GM18951 (cell line): ENCODE measurements at regions not wholly inside any gene's neighbourhood (a gene's known extent, or its start where the extent isn't known, plus 50 kb on each side); places are given as distances from the start of the nearest gene placed in this dataset.

Experiments used
- POLR2A ChIP-seq: IDR thresholded peaks from 4 replicates; pipeline ENCODE4 v1.6.1; 2011; ENCODE audit warnings: mild to moderate bottlenecking; ENCODE audit not compliant: insufficient read length, insufficient read depth; ENCODE audit errors: extremely low read depth
- in situ Hi-C: fragments of 300-500 bp; cut with MboI; formaldehyde crosslinking; loops from one replicate; pipeline ENCODE4 v1.12.0; 2022; ENCODE audit warnings: low sequenced_read_pairs, mixed read lengths, inconsistent platforms; ENCODE audit not compliant: unreplicated experiment

DNA sequence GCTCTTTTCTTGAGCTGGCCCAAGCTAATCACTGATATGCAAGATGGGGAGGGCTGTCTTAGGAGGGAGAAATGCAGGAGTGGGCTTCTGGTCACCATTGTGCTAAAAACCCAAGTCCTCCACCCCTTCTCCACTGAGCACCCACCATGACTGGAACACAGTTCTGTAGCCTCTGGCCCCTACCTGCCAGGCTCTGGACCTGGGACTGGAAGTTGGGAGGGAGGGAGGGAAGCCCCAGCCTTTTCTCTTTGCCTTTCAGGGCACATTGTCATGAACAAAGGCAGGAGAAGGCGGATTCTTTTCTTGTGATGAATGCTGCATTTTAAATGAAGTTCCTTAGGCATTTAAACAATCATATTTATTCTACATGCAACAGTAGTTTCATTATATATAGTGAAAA lies 559.1 kb upstream of the TRPC7 start:
- TF ChIP-seq POLR2A, result no peak
- in situ Hi-C loops, result no loop called here

- in situ Hi-C loops, result no loop called here
- no peak for TF ChIP-seq POLR2A
Measured at GRCh38 chr5:136910625-136911024, 545.3 kb upstream of the TRPC7 start.

DNA sequence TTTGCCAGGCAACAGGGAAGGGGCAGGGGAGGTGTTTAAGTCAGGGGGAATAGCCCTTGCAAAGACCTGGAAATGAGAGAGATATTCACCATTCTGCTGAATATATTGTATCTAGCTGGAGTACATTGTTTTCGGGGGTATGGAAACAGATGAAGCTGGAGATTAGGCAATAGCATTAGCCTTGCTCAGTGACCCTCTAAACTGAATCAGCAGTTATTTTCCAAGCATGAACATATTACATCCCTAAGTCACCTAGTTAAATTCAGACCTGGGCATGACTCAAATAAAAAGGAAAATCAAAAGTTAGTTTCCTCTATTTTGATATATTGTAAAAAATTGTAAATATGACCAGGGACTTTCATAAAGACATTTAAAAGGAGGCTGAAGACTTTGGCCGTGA lies 544.6 kb upstream of the TRPC7 start:
- in situ Hi-C loops, result no loop called here
- no peak for TF ChIP-seq POLR2A

GRCh38 chr5:136907371-136907770 lies 542.0 kb upstream of the TRPC7 start:
- no peak for TF ChIP-seq POLR2A
- in situ Hi-C loops, result no loop called here

GRCh38 chr5:136906545-136906944 lies 541.2 kb upstream of the TRPC7 start:
- in situ Hi-C loops, result no loop called here

GRCh38 chr5:136905571-136905970 lies 540.2 kb upstream of the TRPC7 start:
- in situ Hi-C loops, result no loop called here
- no peak for TF ChIP-seq POLR2A

More at GRCh38 chr5:136906545-136906944, 541.2 kb upstream of the TRPC7 start:
- TF ChIP-seq POLR2A, result no peak

DNA sequence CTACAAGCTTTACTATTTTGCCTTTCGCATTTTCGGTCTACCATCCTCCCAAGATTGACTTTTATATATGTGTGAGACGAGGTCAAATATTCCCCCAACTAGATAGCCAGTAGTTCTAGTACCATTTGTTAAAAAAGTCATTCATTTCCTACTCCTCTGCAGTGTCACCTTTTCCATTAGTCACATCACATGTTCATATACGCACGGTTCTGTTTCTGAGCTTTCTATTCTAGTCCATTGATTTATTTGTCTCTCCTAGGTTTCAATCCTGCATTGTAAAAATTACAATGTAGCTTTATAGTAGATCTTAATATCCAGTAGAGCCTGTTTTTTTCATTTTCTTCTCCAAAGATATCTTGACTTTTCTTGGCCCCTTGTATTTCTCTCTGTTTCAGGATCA lies 528.7 kb upstream of the TRPC7 start:
- TF ChIP-seq POLR2A, result no peak
- in situ Hi-C loops, result no loop called here

- in situ Hi-C loops, result no loop called here
- TF ChIP-seq POLR2A, result no peak
Measured at GRCh38 chr5:136892000-136892399, 526.7 kb upstream of the TRPC7 start.

- no peak for TF ChIP-seq POLR2A
- in situ Hi-C loops, result no loop called here
Measured at GRCh38 chr5:136891175-136891972, 526.0 kb upstream of the TRPC7 start.

DNA sequence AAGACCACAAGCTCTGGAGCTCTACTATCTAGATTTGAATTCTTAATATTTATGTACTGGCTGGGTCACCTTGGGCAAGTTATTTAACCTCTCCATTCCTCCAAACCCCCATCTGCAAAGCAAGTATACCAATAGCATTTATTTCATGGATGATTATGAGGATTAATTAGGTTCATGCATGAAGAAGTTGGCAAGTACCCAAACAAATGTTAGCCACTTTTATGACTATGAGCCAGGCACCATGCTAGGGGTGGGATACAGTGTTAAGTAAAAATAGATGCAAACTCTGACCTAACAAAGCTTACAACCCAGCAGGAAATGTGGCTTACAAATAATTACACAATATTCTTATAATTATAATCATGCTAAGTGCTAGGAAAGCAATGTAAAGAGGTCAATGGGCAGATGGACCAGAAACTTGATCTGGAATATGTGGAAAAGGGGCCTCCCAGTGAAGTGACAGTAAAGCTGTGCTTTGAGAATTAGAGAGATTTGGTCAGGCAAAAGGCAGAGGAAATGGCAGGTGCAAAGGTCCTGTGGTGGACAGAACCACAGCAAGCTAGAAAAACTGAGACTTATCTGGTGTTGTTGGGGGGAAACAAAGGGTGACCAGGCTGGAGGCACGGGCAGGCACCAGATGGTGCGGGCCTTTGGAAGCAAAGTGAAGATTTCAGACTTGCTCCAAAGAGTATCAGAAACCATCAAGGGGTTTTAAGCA lies 525.2 kb upstream of the TRPC7 start:
- in situ Hi-C loops, result no loop called here
- TF ChIP-seq POLR2A, result no peak

DNA sequence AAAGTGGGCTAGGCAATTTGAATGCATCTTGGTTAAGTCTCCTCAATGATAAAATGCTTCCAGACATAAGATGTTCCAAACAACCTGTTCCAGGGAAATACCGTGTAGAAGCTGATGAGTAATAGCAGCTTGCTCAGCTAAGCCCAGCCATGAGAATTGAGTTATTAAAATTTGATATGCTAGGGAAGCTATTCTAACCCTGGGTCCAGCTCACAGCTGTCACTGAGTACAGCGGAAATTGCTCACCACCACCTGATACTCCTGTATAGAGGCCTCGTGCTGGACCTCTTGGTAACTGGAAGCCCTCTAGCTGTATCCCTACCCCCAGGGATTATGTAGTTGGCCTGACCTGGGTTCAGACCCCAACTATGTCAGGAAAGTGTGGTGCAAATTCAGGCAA lies 521.3 kb upstream of the TRPC7 start:
- TF ChIP-seq POLR2A, result no peak
- in situ Hi-C loops, result no loop called here

- in situ Hi-C loops, result no loop called here
- TF ChIP-seq POLR2A, result no peak
Measured at GRCh38 chr5:136864960-136865359, 499.6 kb upstream of the TRPC7 start.

DNA sequence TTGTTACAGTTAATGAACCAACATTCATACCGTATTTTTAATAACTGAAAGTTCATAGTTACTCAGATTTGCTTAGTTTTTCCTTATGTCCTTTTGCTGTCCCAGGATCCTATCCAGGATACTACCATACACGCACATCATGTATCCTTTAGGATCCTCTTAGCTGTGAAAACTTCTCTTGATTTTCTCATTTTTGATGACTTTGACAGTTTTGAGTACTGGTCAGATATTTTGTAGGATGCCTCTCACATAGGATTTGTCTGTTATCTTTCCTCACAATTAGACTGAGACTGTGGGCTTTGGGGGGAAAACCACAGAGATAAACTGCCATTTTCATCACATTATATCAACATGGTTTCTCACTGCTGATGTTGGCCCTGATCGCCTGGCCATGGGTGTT lies 491.3 kb upstream of the TRPC7 start:
- no peak for TF ChIP-seq POLR2A
- in situ Hi-C loops, result no loop called here

DNA sequence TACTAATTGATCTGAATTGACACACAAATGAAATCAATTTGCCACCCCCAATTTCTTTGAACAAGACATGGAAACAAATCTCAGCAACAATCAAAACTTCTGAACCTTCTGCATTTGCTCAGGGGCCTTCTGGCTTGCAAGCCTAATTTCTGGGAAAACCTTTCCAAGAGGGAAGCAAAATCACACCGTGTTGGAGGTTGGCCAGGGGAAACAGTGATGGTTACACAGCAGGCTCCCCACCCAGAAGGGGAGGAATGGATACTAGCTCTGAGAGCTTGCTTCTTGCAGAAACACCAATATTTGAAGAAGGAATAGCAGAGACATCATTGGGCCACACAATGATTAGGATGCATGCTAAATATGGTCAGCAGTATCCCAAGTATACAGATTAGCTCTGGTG lies 488.6 kb upstream of the TRPC7 start:
- no peak for TF ChIP-seq POLR2A
- in situ Hi-C loops, result no loop called here
